HG02973 (cell line): ENCODE measurements at regions not wholly inside any gene's neighbourhood (a gene's known extent, or its start where the extent isn't known, plus 50 kb on each side); places are given as distances from the start of the nearest gene placed in this dataset.
A peak's percentile ranks its signal among the peaks of the same experiment; 100 is the strongest.

Experiments used
- ATAC-seq: cut with Tn5 transposase; IDR thresholded peaks from one replicate; pipeline ENCODE4 v1.9.1; 2021; ENCODE audit warnings: moderate library complexity; ENCODE audit not compliant: unreplicated experiment

DNA sequence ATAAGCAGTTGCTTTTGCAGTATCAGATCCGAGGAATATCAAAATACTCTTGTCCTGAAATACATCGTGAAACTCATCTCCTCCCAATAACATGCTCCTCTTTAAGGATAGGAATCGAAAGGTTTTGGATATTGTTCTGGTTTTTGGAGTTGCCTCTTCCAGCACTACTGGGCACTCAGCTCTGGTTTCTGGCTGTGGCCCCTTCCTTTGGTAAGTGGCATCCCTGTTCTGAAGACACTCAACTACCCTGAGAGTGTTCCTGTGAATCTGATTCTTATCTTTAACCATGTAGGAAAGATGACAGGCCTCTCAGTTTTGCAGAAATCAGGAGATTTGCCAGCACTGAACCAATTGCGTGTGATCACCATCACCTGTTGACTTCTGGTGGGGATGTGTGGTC lies 327.5 kb upstream of the TBL1XR1 start:
- ATAC-seq, result no peak

GRCh38 chr3:177525414-177525813 lies 328.1 kb upstream of the TBL1XR1 start:
- no peak for ATAC-seq

DNA sequence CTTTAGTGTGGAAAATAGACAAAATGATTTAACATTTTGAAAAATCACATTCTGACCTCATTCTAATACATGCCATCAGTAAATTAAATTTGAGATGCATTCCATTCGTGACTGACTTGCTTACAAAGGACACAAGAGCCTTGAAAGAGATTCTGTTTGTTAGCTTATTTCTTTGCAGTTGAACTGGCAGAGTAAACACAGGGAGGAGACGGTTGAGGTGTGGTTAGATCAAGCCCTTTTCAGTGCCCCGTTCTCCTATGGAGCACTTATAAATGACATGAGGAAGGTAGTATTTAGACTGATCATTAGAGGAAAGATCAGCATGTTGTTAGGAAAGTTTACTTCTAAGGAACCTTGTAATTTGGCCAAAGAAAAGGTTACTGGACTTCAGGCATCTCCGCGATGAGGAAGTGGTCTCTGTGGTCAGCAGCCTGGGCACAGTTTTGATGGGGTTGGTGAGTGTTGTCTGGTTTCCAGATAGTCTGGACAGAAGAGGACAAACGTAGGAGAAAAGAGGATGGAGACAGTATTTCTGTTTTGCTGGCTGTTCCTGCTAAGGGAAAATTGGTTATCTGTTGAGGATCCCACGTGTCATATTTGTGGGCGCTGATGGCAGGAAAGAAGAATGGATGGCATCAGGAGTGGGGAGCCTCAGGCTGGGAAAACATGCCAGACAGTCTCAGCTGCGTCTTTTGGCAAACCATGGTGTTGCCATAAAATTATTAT lies 328.9 kb upstream of the TBL1XR1 start:
- ATAC-seq, result no peak

GRCh38 chr3:177527182-177527581 lies 329.9 kb upstream of the TBL1XR1 start:
- no peak for ATAC-seq

DNA sequence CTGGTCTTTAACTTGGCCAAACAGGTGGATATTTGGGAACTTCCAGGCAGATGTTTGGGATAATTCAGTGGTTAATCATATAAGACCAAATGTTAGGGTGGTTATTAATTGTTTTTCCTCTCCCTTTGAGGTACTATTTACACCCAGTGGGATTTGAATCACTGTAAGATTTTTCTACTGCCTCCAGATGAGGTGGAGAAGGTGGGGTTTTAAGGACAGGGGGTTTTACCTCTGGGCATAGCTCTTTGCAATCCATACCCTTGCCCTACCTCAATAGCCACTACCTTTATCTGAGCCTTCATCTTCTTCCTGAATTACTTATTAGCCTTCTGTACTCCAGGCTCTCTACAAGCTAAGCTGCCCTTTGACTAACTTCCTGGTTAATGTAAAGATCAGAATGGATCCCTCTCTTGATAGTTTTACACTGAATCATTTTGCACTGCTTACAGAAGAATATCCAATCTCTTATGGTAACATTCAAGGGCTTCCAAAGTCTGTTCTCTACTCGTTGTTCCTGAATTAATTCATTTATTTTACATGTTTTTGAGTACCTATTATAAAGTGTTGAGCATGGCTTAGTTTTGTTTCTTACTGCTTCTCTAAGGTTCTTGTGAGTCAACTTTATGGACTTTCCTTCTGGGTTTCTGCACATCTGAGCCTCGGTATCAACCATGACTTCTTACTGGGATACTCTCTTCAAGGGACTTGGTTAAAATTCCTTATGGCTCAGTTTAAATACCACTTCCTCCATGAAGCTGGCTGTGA lies 331.2 kb upstream of the TBL1XR1 start:
- no peak for ATAC-seq

GRCh38 chr3:177529071-177529550 lies 331.8 kb upstream of the TBL1XR1 start:
- ATAC-seq, result no peak

- no peak for ATAC-seq
These were observed 332.5 kb upstream of the TBL1XR1 start for GRCh38 chr3:177529716-177530335.

- no peak for ATAC-seq
These were observed 333.6 kb upstream of the TBL1XR1 start for GRCh38 chr3:177530908-177531307.

DNA sequence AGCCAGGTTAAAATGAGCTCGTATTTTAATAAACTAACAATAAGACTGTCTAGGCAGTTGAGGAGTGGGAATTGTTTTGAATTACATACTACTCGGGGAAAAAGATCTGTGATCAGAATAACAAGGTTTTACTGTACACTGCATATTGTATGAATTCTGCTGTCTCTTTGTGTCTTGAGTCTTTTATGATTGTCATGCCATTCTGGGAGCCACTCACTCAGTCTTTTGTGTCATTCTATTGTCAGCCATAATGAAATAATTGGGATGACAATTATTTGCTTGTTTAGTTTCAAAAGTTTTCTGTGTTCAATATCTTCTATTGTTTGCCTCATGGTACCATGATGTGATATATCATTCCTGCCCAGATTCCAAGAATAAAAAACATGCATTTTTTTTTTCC lies 339.6 kb upstream of the TBL1XR1 start:
- ATAC-seq, result no peak

GRCh38 chr3:177537612-177538011 lies 340.3 kb upstream of the TBL1XR1 start:
- ATAC-seq, result no peak

- ATAC-seq, result no peak
These were observed 340.9 kb upstream of the TBL1XR1 start for GRCh38 chr3:177538048-177538749.

- ATAC-seq, result peak; percentile 88
These were observed 341.8 kb upstream of the TBL1XR1 start for GRCh38 chr3:177538750-177539730.

GRCh38 chr3:177541541-177541940 lies 344.3 kb upstream of the TBL1XR1 start:
- ATAC-seq, result no peak

DNA sequence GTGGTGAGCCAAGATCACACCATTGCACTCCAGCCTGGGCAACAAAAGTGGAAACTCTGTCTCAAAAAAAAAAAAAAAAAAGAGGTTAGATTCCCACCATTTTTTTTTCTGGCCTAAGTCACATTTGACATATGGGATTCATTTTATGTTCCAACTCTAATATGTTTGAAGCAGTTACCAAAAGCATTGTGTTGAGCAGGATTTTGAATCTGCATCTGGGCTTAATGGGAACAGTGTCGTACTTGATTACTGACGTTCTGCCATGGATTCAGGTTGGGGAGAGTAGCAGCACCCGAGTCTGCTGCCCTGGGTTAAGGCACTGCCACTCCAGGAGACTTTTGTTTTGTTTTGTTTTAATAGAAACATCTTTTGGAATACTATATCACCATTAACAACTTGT lies 348.7 kb upstream of the TBL1XR1 start:
- no peak for ATAC-seq

DNA sequence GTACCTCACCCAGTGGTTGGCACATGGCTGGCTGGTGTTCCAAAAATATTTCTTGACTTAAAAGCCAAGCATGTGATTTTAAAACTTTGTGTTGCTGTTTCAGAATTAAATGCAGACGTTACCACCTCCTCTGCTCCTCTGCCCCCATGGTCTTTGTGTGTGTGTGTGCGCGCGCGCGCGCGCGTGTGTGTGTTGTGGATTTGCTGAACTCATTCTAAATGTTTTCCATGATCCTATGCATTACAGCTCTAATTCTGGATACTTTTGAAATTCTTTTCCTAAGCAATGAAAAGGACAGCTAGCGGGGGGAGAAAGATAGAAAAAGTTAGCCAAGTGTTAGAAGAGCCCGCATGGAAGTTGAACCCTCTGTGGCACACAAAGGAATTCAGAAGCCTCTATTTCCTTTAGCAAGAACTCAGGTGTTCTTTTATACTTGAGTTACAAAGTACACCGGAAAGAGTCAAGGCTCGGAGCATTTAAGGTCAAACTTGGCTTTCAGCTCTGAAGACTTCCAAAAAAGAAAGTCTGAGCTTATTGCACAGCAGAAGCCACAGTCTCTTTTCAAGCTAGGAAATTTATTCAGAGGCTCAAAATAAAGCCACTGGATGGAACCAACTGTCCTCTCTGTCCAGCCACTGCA lies 350.5 kb upstream of the TBL1XR1 start:
- no peak for ATAC-seq

- ATAC-seq, result no peak
These were observed 353.4 kb upstream of the TBL1XR1 start for GRCh38 chr3:177550667-177551066.

GRCh38 chr3:177551431-177551836 lies 354.2 kb upstream of the TBL1XR1 start:
- no peak for ATAC-seq

GRCh38 chr3:177552051-177552450 lies 354.8 kb upstream of the TBL1XR1 start:
- ATAC-seq, result no peak

GRCh38 chr3:177553012-177553411 lies 355.7 kb upstream of the TBL1XR1 start:
- no peak for ATAC-seq

DNA sequence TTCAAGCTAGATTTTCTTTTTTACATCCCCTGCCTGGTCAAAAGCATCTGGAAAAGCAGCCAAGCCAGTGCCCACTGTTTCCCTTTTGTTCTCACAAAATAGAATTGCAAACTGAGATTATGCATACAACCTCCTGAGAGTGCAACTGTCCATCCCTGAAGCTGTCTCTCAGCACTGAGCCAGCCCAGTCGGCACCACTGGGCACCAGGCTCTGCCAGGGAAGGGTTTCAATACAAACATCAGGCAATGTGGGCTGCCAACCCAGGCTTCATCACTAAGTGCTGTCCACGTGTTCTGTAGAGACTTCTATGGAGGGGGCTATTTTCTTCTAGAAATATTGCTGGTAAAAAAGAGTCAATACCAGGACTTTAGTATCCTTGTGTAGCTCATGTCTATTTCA lies 356.3 kb upstream of the TBL1XR1 start:
- no peak for ATAC-seq
